ENCODE measurements at regions not wholly inside any gene's neighbourhood (a gene's known extent, or its start where the extent isn't known, plus 50 kb on each side); places are given as distances from the start of the nearest gene placed in this dataset.

DNA sequence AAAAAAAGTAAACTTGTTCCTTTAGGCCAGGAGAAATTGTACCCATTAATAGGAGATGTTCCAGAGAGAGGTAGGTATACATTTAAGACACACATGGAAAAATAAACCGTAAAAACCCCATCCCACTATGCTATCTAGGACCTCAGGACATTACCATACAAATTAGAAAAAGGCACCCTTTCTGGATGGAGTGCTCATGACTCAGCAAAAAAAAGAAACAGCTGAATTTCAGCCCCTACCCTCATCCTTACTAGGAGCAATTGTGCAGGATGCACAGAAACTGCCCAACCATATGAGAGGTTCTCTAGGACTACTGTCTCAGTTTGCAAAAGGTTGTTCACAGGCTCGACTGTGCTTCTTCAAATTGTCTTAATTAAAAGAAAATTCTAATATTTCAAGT is 368.2 kb downstream of the HINT1 start:
- TF ChIP-seq, protein P1, sequence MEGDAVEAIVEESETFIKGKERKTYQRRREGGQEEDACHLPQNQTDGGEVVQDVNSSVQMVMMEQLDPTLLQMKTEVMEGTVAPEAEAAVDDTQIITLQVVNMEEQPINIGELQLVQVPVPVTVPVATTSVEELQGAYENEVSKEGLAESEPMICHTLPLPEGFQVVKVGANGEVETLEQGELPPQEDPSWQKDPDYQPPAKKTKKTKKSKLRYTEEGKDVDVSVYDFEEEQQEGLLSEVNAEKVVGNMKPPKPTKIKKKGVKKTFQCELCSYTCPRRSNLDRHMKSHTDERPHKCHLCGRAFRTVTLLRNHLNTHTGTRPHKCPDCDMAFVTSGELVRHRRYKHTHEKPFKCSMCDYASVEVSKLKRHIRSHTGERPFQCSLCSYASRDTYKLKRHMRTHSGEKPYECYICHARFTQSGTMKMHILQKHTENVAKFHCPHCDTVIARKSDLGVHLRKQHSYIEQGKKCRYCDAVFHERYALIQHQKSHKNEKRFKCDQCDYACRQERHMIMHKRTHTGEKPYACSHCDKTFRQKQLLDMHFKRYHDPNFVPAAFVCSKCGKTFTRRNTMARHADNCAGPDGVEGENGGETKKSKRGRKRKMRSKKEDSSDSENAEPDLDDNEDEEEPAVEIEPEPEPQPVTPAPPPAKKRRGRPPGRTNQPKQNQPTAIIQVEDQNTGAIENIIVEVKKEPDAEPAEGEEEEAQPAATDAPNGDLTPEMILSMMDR (IDR thresholded peaks at IDR 0.05) = no peak
- TF ChIP-seq POLR2A (IDR thresholded peaks at IDR 0.05) = no peak

All from thyroid gland (tissue), 4 donors.